GM23248 (cell line): ENCODE measurements at regions not wholly inside any gene's neighbourhood (a gene's known extent, or its start where the extent isn't known, plus 50 kb on each side); places are given as distances from the start of the nearest gene placed in this dataset.

Source experiments
- EZH2 ChIP-seq: fragments of 200-600 bp; sonication (generic); IDR thresholded peaks from 2 replicates; pipeline ENCODE4 v1.6.1; 2018; ENCODE audit warnings: antibody characterized with exemption, mild to moderate bottlenecking; ENCODE audit not compliant: insufficient read depth, poor library complexity, severe bottlenecking
- EZH2phosphoT487 ChIP-seq: fragments of 200-600 bp; sonication (generic); IDR thresholded peaks from 2 replicates; pipeline ENCODE4 v1.6.1; 2018; ENCODE audit warnings: antibody characterized with exemption, moderate library complexity, mild to moderate bottlenecking, low read depth; ENCODE audit not compliant: insufficient read depth

DNA sequence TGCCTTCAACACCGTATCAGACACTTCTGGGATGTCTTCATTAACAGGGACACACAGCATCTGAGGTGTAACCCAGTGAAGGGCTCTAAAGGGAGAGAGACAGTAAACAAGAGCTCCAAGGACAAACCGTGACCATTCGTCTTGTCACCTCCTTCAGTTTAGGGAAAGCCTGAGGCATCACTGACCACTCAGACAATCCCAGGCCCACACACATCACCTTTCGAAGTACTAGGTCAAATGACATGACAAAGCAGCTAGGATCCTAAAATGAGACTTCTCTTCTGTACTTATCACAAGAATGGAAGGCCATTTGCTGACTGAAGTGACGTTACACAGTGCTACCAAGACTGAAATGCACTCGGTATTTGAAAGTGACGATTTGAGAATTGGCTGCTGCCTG, 200.7 kb upstream of the KCTD7 start:
- no peak for TF ChIP-seq EZH2phosphoT487
- TF ChIP-seq EZH2: no peak
